Omental fat pad (tissue), 3 donors: ENCODE measurements at regions not wholly inside any gene's neighbourhood (a gene's known extent, or its start where the extent isn't known, plus 50 kb on each side); places are given as distances from the start of the nearest gene placed in this dataset.

Experiments used
- ATAC-seq: fragments of 150-250 bp; one replicate; pipeline ENCODE4 v1.9.1; 2016; ENCODE audit warnings: mild to moderate bottlenecking, moderate library complexity; ENCODE audit not compliant: low FRiP score
- DNase-seq: peaks from one replicate; pipeline ENCODE4 v3.0.0-alpha.2; 2019; ENCODE audit warnings: low spot score
- TF ChIP-seq, protein P1 (sequence below), 3 donors: fragments of 450-650 bp; IDR thresholded peaks; one replicate each; pipeline ENCODE4 v1.5.1; 2016 to 2017; ENCODE audit warnings: antibody characterized with exemption in 3 of 3, mild to moderate bottlenecking in 3 of 3, moderate library complexity in 2 of 3

DNA sequence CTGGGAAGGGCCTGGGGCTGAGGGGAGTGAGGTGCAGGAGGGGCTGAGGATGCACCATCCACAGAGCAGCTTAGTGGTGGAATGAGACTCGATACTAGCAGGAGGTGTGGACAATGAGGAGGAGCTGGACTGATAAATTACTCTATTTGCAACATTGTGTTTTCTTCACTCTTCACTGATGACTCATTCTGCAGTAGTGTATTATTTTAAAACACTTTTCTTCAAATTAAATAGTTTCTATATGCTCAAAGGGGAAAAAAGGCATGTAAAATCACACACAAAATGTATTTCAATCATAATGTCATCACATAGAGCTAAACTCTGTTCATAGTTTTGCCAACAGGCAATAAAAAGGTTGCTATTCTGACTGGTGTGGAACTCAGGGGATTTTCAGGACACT, 467.0 kb upstream of the CTSO start:
- TF ChIP-seq, protein P1, sequence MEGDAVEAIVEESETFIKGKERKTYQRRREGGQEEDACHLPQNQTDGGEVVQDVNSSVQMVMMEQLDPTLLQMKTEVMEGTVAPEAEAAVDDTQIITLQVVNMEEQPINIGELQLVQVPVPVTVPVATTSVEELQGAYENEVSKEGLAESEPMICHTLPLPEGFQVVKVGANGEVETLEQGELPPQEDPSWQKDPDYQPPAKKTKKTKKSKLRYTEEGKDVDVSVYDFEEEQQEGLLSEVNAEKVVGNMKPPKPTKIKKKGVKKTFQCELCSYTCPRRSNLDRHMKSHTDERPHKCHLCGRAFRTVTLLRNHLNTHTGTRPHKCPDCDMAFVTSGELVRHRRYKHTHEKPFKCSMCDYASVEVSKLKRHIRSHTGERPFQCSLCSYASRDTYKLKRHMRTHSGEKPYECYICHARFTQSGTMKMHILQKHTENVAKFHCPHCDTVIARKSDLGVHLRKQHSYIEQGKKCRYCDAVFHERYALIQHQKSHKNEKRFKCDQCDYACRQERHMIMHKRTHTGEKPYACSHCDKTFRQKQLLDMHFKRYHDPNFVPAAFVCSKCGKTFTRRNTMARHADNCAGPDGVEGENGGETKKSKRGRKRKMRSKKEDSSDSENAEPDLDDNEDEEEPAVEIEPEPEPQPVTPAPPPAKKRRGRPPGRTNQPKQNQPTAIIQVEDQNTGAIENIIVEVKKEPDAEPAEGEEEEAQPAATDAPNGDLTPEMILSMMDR (IDR thresholded peaks at IDR 0.05), result no peak
- peak; percentile 77 for ATAC-seq

DNA sequence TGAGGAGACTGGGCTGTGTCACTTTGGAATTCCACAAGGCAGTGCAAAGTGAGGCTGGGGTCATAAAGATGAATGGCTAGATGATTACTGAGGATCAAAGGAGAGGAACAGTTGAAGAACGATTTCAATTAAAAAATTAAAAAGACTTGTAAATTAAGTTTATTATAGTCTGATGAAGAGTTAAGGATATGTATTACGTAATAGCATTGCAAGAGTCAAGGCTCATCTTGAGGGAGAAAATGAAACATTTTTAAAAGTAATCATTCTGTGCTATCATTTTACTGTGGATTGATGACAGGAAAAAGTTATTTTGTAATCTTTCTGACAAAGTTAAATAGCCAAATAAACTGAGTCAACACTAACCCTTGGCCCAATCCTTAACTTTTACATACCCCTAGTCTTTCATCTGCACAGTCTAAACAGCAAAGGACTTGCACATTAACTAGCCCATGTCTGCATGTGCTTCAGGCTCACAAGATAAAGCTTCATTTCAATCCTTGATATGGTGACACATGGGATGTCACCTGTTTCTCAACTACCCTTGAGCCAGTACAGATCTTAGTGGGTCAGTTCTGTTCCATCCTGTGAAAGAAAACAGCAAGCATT, 465.5 kb upstream of the CTSO start:
- TF ChIP-seq, protein P1 (IDR thresholded peaks at IDR 0.05), result no peak
- no peak for DNase-seq
- no peak for ATAC-seq

More for the DNA sequence above, 467.0 kb upstream of the CTSO start:
- DNase-seq, result no peak

DNA sequence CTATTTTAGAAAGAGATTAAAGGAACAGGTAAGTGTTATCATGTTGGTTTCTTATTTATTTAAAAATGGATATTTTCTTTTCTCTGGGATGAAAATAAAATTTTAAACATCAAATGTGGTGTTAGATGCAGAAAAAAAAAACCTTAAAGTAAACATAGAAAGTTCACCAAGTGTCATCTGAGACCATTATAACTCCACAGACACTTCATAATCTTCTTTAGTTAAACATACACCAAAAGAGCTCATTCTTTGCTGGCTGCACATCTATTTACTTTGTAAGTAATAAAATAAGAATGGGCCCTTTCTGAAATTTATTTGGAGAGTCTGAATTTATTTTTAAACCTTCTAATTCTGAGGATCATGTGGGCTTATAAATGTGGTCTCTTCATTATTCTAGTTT, 460.7 kb upstream of the CTSO start:
- DNase-seq (no peak), ATAC-seq (no peak)
- TF ChIP-seq, protein P1 (IDR thresholded peaks at IDR 0.05), result no peak

DNA sequence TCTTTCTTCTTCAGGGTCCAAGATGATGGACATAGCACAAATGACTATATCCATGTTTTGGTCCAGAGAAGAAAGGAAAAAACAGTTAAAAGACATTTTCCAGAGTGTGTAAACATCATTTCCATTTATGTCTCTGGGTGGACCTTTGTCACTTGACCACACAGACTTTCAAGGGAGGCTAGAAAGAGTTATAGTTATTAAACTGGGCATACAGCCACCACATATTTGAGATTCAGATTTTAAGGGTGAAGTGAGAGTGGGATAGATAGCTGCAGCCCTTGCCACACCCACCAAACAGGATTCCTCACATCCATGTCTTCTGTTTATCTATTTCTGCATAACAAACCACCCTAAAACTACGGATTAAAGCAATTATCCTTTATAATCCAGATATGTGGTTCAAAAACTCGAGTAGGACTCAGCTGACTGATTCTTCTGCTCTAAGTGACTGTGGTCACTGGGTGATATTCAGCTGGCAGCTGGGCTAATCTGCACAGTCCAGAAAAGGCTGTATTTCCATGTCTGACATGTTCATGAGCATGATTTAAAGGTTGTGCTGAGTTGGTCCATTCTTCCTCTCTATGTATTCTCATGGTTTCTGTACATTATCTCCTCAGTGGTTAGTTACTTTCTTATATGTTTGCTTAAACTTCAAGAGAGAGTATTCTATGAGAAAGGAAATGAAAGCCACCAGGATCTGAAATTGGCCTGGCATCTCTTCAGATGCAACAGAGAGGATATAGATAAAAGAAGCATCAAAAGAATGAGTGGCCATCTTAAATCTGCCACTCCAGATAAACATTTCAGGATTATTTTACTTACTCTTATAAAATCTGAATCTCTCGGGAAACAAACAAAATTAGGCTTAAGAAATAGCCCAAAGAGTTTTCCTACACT, 459.8 kb upstream of the CTSO start:
- ATAC-seq, result no peak
- TF ChIP-seq, protein P1 (IDR thresholded peaks at IDR 0.05), result no peak
- no peak for DNase-seq

DNA sequence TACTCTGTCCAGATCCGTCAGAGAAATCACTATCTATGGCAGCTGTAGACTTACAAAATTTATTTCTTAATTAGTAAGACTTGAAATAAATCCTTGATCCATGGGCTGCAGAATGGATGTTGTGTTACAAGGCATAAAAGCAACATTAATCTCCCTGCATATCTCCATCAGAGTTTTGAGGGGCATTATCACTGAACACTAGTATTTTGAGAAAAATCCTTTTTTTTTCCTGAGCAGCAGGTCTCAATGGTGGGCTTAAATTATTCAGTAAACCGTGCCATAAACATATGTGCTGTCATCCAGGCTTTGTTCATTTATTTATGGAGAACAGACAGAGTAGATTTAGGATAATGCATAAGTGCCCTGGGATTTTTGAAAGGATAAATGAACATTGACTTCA, 457.9 kb upstream of the CTSO start:
- ATAC-seq, result no peak
- DNase-seq, result no peak
- TF ChIP-seq, protein P1 (IDR thresholded peaks at IDR 0.05), result no peak

DNA sequence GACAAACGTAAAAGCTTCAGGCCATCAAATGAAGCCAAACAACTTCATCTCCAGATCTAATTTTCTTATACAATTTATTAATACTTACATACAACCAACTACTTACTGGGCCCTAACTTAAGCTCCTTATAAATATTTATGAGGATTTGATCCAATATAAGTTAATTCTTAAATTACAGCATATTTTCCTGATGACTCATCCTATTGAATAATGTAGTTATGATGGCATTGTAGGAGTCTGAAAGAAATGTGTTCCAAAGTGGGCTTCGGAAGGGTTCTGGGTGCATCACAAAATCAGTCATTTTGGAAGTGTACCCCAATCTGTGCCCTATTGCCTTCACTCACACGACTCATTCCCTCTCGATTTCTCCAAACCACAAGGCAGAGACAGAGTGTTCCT, 455.1 kb upstream of the CTSO start:
- no peak for DNase-seq

More for the DNA sequence above, 455.1 kb upstream of the CTSO start:
- ATAC-seq, result no peak
- TF ChIP-seq, protein P1 (IDR thresholded peaks at IDR 0.05), result no peak
